GM19035 (cell line): ENCODE measurements at regions not wholly inside any gene's neighbourhood (a gene's known extent, or its start where the extent isn't known, plus 50 kb on each side); places are given as distances from the start of the nearest gene placed in this dataset.
"Not testable (repeated sequence)": the region's sequence is repeated elsewhere in the genome, so short reads cannot be mapped to it uniquely, and the experiment has no call there.

Source experiments
- ATAC-seq: cut with Tn5 transposase; IDR thresholded peaks from one replicate; pipeline ENCODE4 v1.9.1; 2021; ENCODE audit not compliant: unreplicated experiment

- ATAC-seq: no peak
Measured at GRCh38 chr2:71961289-71962027, 186.2 kb downstream of the CYP26B1 start.

DNA sequence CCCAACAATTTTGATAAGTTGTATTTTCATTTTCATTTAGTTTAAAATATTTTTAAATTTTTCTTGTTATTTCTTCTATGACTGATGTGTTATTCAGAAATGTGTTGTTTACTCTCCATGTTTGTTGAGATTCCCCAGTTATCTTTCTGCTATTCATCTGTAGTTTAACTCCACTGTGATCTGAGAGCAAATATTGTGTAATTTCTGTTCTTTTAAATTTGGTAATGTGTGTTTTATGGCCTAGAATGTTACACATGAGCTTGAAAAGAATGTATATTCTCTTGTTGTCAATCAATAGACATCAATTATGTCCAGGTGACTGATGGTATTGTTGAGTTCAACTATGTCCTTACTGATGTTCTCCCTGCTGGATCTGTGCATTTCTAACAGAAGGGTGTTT, 188.2 kb downstream of the CYP26B1 start:
- ATAC-seq: no peak

DNA sequence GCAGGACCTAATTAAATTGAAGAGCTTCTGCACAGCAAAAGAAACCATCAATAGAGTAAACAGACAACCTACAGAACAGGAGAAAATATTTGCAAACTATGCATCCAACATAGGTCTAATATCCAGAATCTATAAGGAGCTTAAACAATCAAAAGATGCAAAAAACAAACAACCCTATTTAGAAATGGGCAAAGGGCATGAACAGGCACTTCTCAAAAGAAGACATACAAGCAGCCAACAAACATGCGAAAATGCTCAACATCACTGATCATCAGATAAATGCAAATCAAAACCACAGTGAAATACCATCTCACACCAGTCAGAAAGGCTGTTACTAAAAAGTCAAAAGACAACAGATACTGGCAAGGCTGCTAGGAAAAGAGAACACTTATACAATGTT, 189.2 kb downstream of the CYP26B1 start:
- ATAC-seq: not testable (repeated sequence)

- ATAC-seq: no peak
Measured at GRCh38 chr2:71952572-71953188, 195.0 kb downstream of the CYP26B1 start.

DNA sequence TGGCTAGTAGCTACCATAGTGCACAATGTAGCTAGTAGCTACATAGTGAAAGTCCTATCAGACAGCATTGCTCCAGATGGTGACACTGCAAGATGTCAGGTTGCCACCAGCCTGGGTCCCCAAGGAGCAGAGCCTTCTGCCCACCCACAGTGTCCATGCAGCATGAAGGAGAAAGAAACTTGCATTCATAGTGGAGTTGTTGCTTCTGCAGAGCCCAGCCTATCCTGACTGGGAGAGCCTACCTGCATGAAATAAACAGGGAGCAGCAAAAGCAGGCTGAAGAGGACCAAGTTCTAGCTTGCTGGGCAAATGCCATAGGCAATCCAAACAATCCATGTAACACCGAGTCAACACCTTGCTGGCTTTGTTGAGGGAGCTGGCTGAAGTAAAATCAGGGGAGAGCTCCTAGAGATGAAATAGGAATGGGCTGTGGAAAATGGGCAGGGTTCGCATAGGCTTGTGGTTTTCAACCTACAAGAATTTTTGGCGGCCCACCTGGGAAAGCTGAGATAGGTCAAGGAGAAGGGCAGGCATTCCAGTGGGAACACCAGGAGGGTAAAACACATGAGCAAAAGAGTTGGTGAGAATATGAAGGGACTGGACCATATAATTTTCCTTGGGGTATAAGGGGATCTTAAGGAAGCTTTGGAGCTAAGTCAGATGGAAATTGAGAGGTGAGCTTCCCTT, 195.8 kb downstream of the CYP26B1 start:
- ATAC-seq: no peak

DNA sequence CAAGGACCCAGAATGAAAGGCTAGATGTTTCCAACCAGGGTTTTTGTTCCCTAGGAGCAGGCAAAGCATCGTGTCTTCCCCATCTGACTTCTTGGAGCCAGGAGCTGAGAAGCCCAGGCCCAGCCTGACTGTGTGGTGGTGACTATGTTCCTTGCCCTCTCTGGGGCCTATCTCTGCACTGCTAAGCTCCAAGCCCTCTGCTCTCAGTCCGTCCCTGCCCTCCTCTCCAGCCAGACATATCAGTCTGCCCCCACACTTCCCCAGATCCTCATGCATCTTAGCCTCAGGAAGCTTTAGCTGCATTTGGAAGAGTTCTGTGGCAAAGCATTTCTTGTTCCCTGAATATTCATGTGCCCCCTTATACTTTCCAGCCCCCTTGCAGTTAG, 196.6 kb downstream of the CYP26B1 start:
- no peak for ATAC-seq

DNA sequence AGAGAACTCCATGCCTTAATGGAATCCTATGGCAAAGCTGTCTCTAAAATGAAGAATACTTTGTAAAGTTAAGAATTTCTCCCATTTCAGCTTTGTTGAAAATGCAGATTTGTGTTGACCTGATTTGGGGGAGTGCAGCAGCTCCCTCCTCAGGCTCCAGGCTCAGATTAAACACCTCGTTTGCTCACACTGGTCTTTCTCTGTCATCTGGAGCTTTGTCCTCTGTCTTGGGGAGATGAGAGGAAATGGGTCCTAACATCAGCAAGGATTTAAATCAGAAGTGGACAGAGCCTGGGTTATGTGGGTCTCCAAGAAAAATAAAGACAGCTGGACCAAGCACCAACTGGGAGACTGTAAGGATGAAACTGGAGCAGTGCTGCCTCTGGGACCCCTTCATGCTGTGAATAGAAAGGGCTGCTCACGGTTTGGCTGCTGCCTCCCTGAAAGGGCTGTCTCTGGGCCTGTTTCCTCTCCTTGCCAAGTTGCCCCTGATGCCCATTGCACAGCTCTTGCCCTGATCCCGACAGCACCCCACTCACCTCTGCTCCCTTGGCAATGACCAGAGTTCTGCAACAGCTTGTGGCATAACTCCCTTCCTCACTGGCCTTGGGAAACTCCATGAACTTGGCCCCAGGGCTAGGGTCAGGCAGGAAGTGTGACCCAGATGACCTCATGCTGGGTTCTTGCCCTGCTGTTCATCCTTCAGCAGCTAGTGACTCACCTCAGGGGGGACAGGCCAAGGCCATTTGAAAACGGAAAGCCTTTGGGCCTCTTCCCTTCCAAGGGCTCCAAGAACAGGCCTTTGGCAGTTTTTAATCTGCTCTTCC, 197.2 kb downstream of the CYP26B1 start:
- no peak for ATAC-seq

DNA sequence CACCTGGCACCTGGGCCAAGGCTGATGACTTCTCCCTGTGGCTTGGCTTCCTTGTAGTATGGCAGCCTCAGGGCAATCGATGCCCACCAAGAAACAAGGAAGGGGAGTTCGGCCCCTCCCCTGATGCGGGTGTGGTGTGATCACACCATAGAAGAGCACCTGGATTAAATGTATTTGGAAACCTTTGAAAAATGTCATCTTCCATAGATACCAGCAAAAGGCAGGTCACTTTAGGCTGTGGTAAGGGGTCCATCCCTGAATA, 198.2 kb downstream of the CYP26B1 start:
- no peak for ATAC-seq

DNA sequence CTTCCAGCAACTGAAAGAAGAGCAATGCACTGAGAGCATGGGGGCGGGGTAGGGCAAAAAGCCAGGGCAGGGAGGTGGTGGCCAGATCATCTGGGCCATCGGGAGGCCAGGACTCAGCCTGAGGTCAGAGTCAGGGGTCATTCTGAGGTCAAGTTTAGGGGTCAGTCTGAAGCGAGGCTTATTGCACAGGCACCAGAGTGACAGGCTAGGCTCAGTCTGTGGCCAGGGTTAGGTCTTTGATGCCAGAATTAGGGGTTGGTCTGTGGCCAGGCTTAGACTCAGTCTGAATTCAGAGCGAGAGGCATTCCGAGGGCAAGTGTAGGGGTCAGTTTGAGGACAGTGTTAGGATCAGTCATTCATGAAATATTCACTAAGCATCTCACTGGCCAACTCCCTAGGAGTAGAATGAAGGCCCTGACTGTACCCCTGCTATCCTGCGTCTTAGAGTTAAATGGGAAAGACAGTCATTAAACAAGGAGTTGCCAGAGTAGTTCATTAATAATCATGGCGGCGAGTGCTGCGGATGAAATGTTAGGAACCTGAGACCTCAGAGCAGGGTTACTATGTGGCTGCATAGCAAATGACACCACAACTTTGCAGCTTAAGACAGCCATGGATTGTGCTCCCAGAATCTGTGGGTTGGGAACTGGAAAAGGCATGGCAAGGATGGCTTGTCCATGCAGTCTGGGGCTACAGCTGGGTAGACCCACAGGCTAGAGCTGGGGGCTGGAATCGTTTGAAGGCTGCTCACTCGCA, 198.7 kb downstream of the CYP26B1 start:
- ATAC-seq: no peak

DNA sequence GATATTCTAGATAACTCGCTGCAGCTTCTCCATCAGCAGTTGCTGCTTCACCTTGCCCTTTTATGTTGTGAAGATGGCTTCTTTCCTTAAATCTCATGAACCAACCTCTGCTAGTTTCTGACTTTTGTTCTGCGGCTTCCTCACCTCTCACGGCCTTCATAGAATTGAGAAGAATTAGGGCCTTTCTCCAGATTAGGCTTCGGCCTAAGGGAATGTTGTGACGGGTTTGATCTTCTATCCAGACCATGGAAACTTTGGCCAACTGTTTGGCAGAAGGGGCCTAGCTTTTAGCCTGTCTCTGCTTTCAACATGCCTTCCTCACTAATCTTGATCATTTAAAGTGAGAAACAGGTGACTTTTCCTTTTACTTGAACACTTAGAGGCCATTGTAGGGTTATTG, 199.9 kb downstream of the CYP26B1 start:
- no peak for ATAC-seq

GRCh38 chr2:71945603-71945959, 202.1 kb downstream of the CYP26B1 start:
- ATAC-seq: no peak

DNA sequence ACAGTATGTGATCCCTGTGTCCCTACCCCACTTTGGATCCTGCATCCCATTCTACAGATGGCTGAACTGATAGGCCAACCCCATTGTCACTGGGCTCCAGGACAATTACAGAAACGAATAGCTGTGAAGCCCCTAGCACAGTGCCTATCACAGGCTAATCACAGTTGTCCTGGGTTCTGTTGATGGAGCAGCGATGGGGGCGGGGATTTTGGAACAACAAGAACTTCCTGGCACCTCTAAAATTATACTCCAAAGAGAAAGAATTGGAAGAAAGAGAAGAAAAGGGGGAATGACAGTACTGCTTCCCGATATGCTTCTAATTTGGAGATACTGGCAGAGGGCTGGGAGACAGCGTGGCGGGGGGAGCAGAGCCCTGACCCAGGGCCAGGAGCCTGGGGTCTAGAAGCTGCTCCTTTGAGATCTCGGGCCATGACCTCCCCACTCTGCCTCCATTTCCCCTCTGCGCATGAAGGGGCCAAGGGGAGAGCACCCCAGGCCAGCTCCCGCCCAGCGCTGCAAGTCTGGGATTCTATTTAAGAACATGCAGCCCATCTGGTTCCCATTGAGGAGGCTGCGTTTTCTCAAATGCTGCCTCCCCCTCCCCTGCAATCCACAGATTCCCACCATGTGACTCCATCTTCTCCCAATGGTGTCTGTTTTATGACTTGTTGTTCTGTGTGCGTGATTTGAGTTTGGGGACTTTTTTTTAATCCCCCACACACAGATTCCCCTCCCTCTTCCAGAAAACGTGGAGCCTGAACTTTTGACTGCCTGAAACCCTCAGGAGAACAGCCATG, 202.7 kb downstream of the CYP26B1 start:
- no peak for ATAC-seq

DNA sequence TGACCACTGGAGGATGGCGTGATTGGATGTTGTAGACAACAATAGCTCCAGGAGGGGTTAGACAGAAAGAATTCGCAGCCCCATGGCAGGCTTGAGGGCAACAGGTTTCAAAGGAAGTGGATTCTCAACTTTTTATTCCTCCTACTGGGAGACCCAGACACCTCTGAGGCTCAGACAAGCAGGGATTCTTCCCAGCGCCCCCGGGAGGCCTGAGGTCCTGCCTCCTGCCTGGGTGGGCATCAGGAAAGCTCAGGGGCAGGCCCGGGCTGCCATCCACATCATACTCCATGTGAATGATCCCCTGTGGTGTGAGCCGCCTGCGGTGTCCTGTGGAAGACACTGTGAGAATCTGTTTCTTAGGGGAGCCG, 203.5 kb downstream of the CYP26B1 start:
- ATAC-seq: no peak

DNA sequence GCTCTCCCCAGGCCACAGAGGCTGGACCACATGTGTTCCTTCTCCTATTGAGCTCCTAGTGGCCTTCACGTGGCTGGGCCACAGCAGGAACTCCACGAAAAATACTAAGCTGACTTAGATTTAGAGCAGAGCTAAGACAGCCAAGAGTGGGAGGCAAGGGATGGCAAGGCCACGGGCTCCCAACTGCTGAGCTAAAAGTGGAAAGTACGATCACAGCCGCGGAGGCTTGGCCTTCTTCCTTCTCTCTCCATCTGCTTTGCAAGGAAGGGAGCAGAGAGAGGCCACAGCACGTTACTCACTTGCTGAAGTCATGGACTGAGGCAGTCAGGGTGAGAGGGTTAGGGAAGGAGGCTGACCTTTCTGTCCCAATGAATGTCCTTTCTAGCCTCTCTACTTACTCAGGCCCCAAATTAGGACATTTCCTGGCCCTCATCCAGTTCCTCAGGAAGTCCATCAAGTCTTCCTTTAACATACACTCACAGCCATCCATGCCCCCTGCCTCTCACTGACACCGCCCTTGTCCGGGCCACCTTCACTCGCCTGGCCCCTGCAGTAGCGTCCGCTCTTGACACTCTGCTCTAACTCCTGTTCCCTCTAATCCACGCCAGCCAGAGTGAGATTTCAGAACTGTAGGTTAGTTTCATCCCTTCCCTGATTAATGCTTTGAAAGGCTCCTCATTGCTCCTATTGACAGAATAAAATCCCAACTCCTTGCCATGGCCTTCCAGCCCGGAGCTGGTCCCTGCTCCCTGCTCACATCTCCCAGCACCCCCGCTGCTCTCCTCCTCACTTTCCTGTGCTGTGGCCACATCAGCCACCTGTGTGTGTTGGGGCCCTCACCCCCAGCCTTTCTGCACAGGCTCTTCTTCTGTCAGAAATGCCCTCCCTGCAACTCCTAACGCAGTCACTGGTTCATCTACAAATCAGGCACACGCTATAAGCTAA, 204.2 kb downstream of the CYP26B1 start:
- no peak for ATAC-seq

- ATAC-seq: no peak
Measured at GRCh38 chr2:71941726-71942525, 205.7 kb downstream of the CYP26B1 start.

- no peak for ATAC-seq
Measured at GRCh38 chr2:71940695-71941094, 207.0 kb downstream of the CYP26B1 start.

DNA sequence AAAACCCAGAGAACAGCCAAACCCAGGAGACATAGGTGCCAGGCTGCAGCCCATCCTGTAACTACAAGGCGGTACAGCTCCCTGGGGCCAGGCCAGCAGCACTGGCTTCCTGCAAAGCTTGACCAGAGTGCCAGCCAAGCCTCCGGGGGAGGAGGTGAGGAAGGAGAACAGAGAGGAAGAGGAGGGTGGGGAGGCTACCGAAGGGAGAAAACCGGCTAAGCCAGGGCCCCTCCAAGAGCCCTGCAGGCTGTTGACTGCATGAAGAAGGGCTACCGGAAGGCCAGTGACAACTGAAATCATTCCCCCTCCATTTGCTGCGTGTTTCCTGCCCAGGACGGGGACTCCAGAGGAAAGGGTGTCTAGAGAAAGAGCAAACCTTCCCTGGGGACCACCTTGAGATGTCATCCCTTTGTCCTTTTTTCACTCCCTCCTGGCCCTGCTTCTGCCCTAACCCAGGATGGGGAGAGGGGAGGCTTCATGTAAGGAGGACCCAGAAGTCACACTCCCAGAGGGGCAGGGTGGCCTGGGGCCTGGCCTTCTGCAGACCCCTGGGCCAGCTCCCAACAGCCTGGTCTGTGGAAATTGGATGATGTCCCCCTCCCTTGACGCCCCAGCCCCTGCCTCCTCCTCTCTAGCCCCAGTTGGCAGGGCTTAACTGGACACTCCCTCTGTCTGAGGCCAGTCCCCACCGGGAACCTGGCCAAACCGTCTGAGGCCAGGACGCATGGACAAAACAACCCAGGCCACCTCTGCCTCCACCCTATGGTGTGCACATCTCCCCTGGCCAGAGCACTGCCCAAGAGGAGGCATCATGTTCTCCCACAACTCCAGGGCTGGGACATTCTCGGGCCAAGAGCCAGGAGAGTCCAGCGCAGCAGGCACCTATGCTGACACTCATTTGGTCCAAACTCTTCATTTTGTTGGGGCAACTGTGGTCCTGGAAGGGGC, 207.8 kb downstream of the CYP26B1 start:
- no peak for ATAC-seq
